Fibroblast of lung (primary cell): ENCODE measurements at regions not wholly inside any gene's neighbourhood (a gene's known extent, or its start where the extent isn't known, plus 50 kb on each side); places are given as distances from the start of the nearest gene placed in this dataset.

Experiments
- DNase-seq, 2 donors: peaks; one replicate each; pipeline versions ENCODE4 v3.0.0 to v3.0.0-alpha.2; 2010; ENCODE audit warnings: low read depth in 2 of 2
- H2AFZ ChIP-seq: 2 replicates; pipeline ENCODE4 v1.5.1; 2012; ENCODE audit warnings: low read length, control low read depth, inconsistent platforms
- H3K27ac ChIP-seq: 2 replicates; pipeline ENCODE4 v1.5.1; 2011; ENCODE audit warnings: low read length, control low read depth; ENCODE audit not compliant: insufficient read depth
- H3K27me3 ChIP-seq: 2 replicates; pipeline ENCODE4 v1.5.1; 2011; ENCODE audit warnings: mild to moderate bottlenecking, low read length; ENCODE audit not compliant: control insufficient read depth, insufficient read depth
- H3K36me3 ChIP-seq: 2 replicates; pipeline ENCODE4 v1.5.1; 2011; ENCODE audit warnings: low read length; ENCODE audit not compliant: control insufficient read depth, insufficient read depth
- H3K4me1 ChIP-seq: 2 replicates; pipeline ENCODE4 v1.5.1; 2011; ENCODE audit warnings: low read length; ENCODE audit not compliant: control insufficient read depth, insufficient read depth; ENCODE audit errors: extremely low read depth
- H3K4me2 ChIP-seq: 2 replicates; pipeline ENCODE4 v1.5.1; 2011; ENCODE audit warnings: low read length, control low read depth; ENCODE audit not compliant: insufficient read depth; ENCODE audit errors: extremely low read depth
- H3K4me3 ChIP-seq, 4 experiments: fragments of 200-600 bp in 1 of 4; sonication (generic) in 1 of 4; replicated peaks in 1 of 4; 2 replicates each; pipeline ENCODE4 v1.5.1; 2011 to 2016; ENCODE audit warnings: low read length in 4 of 4, low read depth in 3 of 4, mild to moderate bottlenecking in 3 of 4, control low read depth in 2 of 4, inconsistent platforms in 1 of 4, mixed read lengths in 1 of 4; ENCODE audit not compliant: insufficient read depth in 1 of 4; ENCODE audit errors: control extremely low read depth in 1 of 4
- H3K79me2 ChIP-seq: 2 replicates; pipeline ENCODE4 v1.5.1; 2012; ENCODE audit warnings: mild to moderate bottlenecking, low read length, inconsistent platforms; ENCODE audit not compliant: control insufficient read depth, insufficient read depth
- H3K9ac ChIP-seq: 2 replicates; pipeline ENCODE4 v1.5.1; 2011; ENCODE audit warnings: mild to moderate bottlenecking, low read length, control low read depth; ENCODE audit not compliant: insufficient read depth
- H3K9me3 ChIP-seq: 2 replicates; pipeline ENCODE4 v1.5.1; 2012; ENCODE audit warnings: low read depth, low read length; ENCODE audit not compliant: control insufficient read depth, insufficient read depth
- H4K20me1 ChIP-seq: 2 replicates; pipeline ENCODE4 v1.5.1; 2011; ENCODE audit warnings: low read length; ENCODE audit not compliant: control insufficient read depth, insufficient read depth; ENCODE audit errors: extremely low read depth
- CTCF ChIP-seq, 2 donors: IDR thresholded peaks in 1 of 2; conservative IDR thresholded peaks in 1 of 2; 1 replicate in 1 of 2; 2 replicates in 1 of 2; pipeline ENCODE4 v1.5.1; 2011 to 2012; ENCODE audit warnings: low read length in 2 of 2, control low read depth in 1 of 2, inconsistent platforms in 1 of 2, low read depth in 1 of 2, mild to moderate bottlenecking in 1 of 2
- EZH2 ChIP-seq: IDR thresholded peaks from 2 replicates; pipeline ENCODE4 v1.5.1; 2012; ENCODE audit warnings: low read length, control low read depth, mild to moderate bottlenecking; ENCODE audit errors: missing control alignments

GRCh38 chr5:175226506-175226905 lies 217.5 kb downstream of the DRD1 start:
- H3K79me2 ChIP-seq = no peaks in the 10 kb centered on the region

GRCh38 chr5:175223291-175223690 lies 220.7 kb downstream of the DRD1 start:
- H3K36me3 ChIP-seq = no peaks in the 10 kb centered on the region
- no peaks in the 10 kb centered on the region for H4K20me1 ChIP-seq
- no peak overlapping the region for H3K27ac ChIP-seq
- H3K4me1 ChIP-seq = no peaks in the 10 kb centered on the region
- H3K4me3 ChIP-seq = no peak overlapping the region
- H3K9me3 ChIP-seq = no peaks in the 10 kb centered on the region
- no peaks in the 10 kb centered on the region for H3K27me3 ChIP-seq
- TF ChIP-seq CTCF (conservative IDR thresholded peaks at IDR 0.05 in 1 of 2, IDR thresholded peaks at IDR 0.05 in 1 of 2; ENCODE audit: low read depth in 1 of 2, low read length in 2 of 2) (no peak), EZH2 (no peak)
- no peak overlapping the region for H2AFZ ChIP-seq
- H3K4me2 ChIP-seq = no peak overlapping the region
- no peaks in the 10 kb centered on the region for H3K79me2 ChIP-seq
- no peak for DNase-seq
- H3K9ac ChIP-seq = no peak overlapping the region

More at GRCh38 chr5:175226506-175226905, 217.5 kb downstream of the DRD1 start:
- H2AFZ ChIP-seq = no peak overlapping the region
- no peak overlapping the region for H3K27ac ChIP-seq
- no peaks in the 10 kb centered on the region for H4K20me1 ChIP-seq
- no peak for TF ChIP-seq CTCF (conservative IDR thresholded peaks at IDR 0.05 in 1 of 2, IDR thresholded peaks at IDR 0.05 in 1 of 2; ENCODE audit: low read depth in 1 of 2, low read length in 2 of 2)
- no peak for TF ChIP-seq EZH2
- H3K4me2 ChIP-seq = no peak overlapping the region
- H3K9ac ChIP-seq = no peak overlapping the region
- H3K36me3 ChIP-seq = no peaks in the 10 kb centered on the region
- H3K4me1 ChIP-seq = no peaks in the 10 kb centered on the region
- no peaks in the 10 kb centered on the region for H3K9me3 ChIP-seq
- DNase-seq = no peak
- H3K27me3 ChIP-seq = no peaks in the 10 kb centered on the region
- no peak overlapping the region for H3K4me3 ChIP-seq

GRCh38 chr5:175222621-175223020 lies 221.4 kb downstream of the DRD1 start:
- no peak for DNase-seq
- Histone ChIP-seq H3K27ac (no peak overlapping the region), H3K79me2 (no peaks in the 10 kb centered on the region), H3K27me3 (no peaks in the 10 kb centered on the region), H3K4me3 (no peak overlapping the region), H4K20me1 (no peaks in the 10 kb centered on the region), H3K9me3 (no peaks in the 10 kb centered on the region), H3K4me2 (no peak overlapping the region), H3K4me1 (no peaks in the 10 kb centered on the region), H2AFZ (no peak overlapping the region), H3K36me3 (no peaks in the 10 kb centered on the region), H3K9ac (no peak overlapping the region)
- no peak for TF ChIP-seq CTCF (conservative IDR thresholded peaks at IDR 0.05 in 1 of 2, IDR thresholded peaks at IDR 0.05 in 1 of 2; ENCODE audit: low read depth in 1 of 2, low read length in 2 of 2)
- no peak for TF ChIP-seq EZH2
